ENCODE measurements at regions not wholly inside any gene's neighbourhood (a gene's known extent, or its start where the extent isn't known, plus 50 kb on each side); places are given as distances from the start of the nearest gene placed in this dataset.

DNA sequence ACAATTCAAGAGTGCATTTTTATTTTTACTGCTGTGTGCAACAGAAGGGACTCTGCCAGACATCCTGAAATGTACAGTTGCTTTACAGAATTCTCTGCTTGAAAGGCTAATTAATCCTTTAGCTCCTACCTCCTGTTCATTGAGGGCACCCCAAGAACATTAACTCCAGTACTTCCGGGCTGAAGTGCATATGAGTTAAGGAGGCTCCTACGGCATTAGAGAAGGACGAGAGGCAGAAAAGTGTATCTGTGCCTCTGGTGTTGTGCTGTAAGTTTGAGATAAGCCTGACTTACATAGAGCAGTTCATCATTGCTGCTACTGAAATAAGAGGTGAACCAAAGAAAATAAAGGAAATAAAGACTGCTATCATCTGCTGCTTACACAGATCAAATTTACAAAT, 609.3 kb upstream of the ADGRB3 start (continued):
- TF ChIP-seq, protein P1, sequence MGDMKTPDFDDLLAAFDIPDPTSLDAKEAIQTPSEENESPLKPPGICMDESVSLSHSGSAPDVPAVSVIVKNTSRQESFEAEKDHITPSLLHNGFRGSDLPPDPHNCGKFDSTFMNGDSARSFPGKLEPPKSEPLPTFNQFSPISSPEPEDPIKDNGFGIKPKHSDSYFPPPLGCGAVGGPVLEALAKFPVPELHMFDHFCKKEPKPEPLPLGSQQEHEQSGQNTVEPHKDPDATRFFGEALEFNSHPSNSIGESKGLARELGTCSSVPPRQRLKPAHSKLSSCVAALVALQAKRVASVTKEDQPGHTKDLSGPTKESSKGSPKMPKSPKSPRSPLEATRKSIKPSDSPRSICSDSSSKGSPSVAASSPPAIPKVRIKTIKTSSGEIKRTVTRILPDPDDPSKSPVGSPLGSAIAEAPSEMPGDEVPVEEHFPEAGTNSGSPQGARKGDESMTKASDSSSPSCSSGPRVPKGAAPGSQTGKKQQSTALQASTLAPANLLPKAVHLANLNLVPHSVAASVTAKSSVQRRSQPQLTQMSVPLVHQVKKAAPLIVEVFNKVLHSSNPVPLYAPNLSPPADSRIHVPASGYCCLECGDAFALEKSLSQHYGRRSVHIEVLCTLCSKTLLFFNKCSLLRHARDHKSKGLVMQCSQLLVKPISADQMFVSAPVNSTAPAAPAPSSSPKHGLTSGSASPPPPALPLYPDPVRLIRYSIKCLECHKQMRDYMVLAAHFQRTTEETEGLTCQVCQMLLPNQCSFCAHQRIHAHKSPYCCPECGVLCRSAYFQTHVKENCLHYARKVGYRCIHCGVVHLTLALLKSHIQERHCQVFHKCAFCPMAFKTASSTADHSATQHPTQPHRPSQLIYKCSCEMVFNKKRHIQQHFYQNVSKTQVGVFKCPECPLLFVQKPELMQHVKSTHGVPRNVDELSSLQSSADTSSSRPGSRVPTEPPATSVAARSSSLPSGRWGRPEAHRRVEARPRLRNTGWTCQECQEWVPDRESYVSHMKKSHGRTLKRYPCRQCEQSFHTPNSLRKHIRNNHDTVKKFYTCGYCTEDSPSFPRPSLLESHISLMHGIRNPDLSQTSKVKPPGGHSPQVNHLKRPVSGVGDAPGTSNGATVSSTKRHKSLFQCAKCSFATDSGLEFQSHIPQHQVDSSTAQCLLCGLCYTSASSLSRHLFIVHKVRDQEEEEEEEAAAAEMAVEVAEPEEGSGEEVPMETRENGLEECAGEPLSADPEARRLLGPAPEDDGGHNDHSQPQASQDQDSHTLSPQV (IDR thresholded peaks at IDR 0.05) = peak; percentile 75
- TF ChIP-seq, protein P2, sequence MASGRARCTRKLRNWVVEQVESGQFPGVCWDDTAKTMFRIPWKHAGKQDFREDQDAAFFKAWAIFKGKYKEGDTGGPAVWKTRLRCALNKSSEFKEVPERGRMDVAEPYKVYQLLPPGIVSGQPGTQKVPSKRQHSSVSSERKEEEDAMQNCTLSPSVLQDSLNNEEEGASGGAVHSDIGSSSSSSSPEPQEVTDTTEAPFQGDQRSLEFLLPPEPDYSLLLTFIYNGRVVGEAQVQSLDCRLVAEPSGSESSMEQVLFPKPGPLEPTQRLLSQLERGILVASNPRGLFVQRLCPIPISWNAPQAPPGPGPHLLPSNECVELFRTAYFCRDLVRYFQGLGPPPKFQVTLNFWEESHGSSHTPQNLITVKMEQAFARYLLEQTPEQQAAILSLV (tag; IDR thresholded peaks at IDR 0.05) = 0 out of 2 replicates have a peak, but pooled peaks have one; percentile 14
- peak; percentile 54 for TF ChIP-seq CXXC5 (CRISPR knock-in tag; IDR thresholded peaks at IDR 0.05)
- TF ChIP-seq SUPT5H (IDR thresholded peaks at IDR 0.05) = 0 out of 2 replicates have a peak, but pooled peaks have one; percentile 22
- peak; percentile 78 for TF ChIP-seq TAL1 (IDR thresholded peaks at IDR 0.05)
- TF ChIP-seq, protein P3, sequence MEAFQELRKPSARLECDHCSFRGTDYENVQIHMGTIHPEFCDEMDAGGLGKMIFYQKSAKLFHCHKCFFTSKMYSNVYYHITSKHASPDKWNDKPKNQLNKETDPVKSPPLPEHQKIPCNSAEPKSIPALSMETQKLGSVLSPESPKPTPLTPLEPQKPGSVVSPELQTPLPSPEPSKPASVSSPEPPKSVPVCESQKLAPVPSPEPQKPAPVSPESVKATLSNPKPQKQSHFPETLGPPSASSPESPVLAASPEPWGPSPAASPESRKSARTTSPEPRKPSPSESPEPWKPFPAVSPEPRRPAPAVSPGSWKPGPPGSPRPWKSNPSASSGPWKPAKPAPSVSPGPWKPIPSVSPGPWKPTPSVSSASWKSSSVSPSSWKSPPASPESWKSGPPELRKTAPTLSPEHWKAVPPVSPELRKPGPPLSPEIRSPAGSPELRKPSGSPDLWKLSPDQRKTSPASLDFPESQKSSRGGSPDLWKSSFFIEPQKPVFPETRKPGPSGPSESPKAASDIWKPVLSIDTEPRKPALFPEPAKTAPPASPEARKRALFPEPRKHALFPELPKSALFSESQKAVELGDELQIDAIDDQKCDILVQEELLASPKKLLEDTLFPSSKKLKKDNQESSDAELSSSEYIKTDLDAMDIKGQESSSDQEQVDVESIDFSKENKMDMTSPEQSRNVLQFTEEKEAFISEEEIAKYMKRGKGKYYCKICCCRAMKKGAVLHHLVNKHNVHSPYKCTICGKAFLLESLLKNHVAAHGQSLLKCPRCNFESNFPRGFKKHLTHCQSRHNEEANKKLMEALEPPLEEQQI (IDR thresholded peaks at IDR 0.05) = peak; percentile 85
- TF ChIP-seq, protein P4, sequence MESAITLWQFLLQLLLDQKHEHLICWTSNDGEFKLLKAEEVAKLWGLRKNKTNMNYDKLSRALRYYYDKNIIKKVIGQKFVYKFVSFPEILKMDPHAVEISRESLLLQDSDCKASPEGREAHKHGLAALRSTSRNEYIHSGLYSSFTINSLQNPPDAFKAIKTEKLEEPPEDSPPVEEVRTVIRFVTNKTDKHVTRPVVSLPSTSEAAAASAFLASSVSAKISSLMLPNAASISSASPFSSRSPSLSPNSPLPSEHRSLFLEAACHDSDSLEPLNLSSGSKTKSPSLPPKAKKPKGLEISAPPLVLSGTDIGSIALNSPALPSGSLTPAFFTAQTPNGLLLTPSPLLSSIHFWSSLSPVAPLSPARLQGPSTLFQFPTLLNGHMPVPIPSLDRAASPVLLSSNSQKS (CRISPR knock-in tag; IDR thresholded peaks at IDR 0.05) = no peak
- TF ChIP-seq GABPA (tag; conservative IDR thresholded peaks at IDR 0.05; ENCODE audit: low read depth) = peak; percentile 58

Measured in K562 (cell line).